ENCODE measurements at regions not wholly inside any gene's neighbourhood (a gene's known extent, or its start where the extent isn't known, plus 50 kb on each side); places are given as distances from the start of the nearest gene placed in this dataset.

- Mint-ChIP-seq H3K27ac (no peak overlapping the region), H3K9me3 (no peaks in the 10 kb centered on the region), H3K36me3 (ENCODE audit: insufficient read depth in 1 of 3, low read depth in 3 of 3) (no peaks in the 10 kb centered on the region), H3K4me3 (no peak overlapping the region), H3K4me1 (peaks cover 3 to 4% of the 10 kb centered on the region in 2 experiments; a peak in 3 of 4 replicates), H3K27me3 (ENCODE audit: low read depth) (no peaks in the 10 kb centered on the region)
- Histone ChIP-seq H3K79me2 (ENCODE audit: insufficient read depth, low read length) (no peaks in the 10 kb centered on the region), H4K20me1 (ENCODE audit: control insufficient read depth, insufficient read depth, insufficient read length) (no peaks in the 10 kb centered on the region), H3K4me2 (ENCODE audit: insufficient read depth, insufficient read length, low read length) (no peak overlapping the region), H4K91ac (ENCODE audit: insufficient read length, low read depth, low read length) (no peak overlapping the region), H2AK5ac (ENCODE audit: insufficient read length, low read length) (no peak overlapping the region), H2AFZ (ENCODE audit: low read length) (no peak overlapping the region), H3K14ac (ENCODE audit: insufficient read depth, low read length) (no peak overlapping the region), H3T11ph (ENCODE audit: low read length) (no peak overlapping the region), H4K5ac (ENCODE audit: insufficient read length, low read depth, low read length) (no peak overlapping the region), H3K9me3 (ENCODE audit: control insufficient read depth, low read depth, low read length) (no peaks in the 10 kb centered on the region), H3K18ac (ENCODE audit: insufficient read length, low read depth, low read length) (no peak overlapping the region), H3K4ac (ENCODE audit: low read depth, low read length) (no peak overlapping the region), H4K8ac (replicated peaks; ENCODE audit: insufficient read length, low read depth, low read length) (no peak overlapping the region), H2BK12ac (ENCODE audit: insufficient read length, low read depth, low read length) (no peak overlapping the region), H2BK15ac (ENCODE audit: low read depth, low read length) (no peak overlapping the region), H3K23ac (ENCODE audit: insufficient read length, low read depth, low read length) (no peak overlapping the region), H3K9ac (ENCODE audit: extremely low read depth, insufficient read length, low read length) (no peak overlapping the region), H3K79me1 (ENCODE audit: insufficient read depth, low read depth, low read length, poor library complexity, severe bottlenecking) (no peaks in the 10 kb centered on the region), H3K27me3 (ENCODE audit: insufficient read depth, low read length) (no peaks in the 10 kb centered on the region), H3K56ac (ENCODE audit: insufficient read length, low read depth, low read length) (no peak overlapping the region), H3K23me2 (ENCODE audit: insufficient read length, low read depth, low read length, poor library complexity, severe bottlenecking) (no peaks in the 10 kb centered on the region), H2BK20ac (ENCODE audit: low read depth, low read length, poor library complexity, severe bottlenecking) (no peak overlapping the region), H2BK120ac (ENCODE audit: low read depth, low read length, poor library complexity, severe bottlenecking) (no peak overlapping the region), H3K27ac (ENCODE audit: insufficient read length, low read depth, low read length) (no peak overlapping the region), H3K4me1 (ENCODE audit: insufficient read depth, low read length) (no peaks in the 10 kb centered on the region), H2BK5ac (ENCODE audit: insufficient read length, low read length) (no peak overlapping the region)
- no peak for TF ChIP-seq CTCF (conservative IDR thresholded peaks at IDR 0.05)
- no CpG with 5 or more reads among the region's 10 CpGs for WGBS (ENCODE audit: extremely low coverage, insufficient read length, low lambda C conversion rate)
- no peak for DNase-seq
Observed at GRCh38 chr1:55696181-55696754, 481.1 kb upstream of the USP24 start.

Data from H9 (cell line).